ENCODE measurements at regions not wholly inside any gene's neighbourhood (a gene's known extent, or its start where the extent isn't known, plus 50 kb on each side); places are given as distances from the start of the nearest gene placed in this dataset.

DNA sequence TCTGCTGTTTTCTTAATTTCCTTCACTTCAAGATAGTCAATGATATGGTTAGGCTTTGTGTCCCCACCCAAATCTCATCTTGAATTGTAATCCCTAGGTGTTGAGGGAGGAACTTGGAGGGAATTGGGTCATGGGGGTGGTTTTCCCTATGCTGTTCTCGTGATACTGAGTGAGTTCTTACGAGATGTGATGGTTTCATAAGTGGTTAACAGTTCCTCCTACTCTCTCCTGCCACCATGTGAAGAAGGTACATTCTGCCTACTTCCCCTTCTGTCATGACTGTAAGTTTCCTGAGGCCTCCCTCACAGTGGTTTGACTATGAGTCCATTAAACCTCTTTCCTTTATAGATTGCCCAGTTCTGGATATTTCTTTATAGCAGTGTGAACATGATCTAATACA lies 74.0 kb upstream of the SAMSN1 start (continued):
- TF ChIP-seq, protein P1, sequence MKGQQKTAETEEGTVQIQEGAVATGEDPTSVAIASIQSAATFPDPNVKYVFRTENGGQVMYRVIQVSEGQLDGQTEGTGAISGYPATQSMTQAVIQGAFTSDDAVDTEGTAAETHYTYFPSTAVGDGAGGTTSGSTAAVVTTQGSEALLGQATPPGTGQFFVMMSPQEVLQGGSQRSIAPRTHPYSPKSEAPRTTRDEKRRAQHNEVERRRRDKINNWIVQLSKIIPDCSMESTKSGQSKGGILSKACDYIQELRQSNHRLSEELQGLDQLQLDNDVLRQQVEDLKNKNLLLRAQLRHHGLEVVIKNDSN (IDR thresholded peaks at IDR 0.05; ENCODE audit: borderline replicate concordance, extremely low read length, insufficient read depth, low read depth, low read length): no peak
- TF ChIP-seq IKZF2 (IDR thresholded peaks at IDR 0.05): peak; percentile 58 to 67
- no peak for TF ChIP-seq STAT1 (conservative IDR thresholded peaks at IDR 0.05)
- no peak for TF ChIP-seq POU2F2 (IDR thresholded peaks at IDR 0.05; ENCODE audit: borderline replicate concordance, low read depth, low read length)
- TF ChIP-seq SMC3 (IDR thresholded peaks at IDR 0.05; ENCODE audit: borderline replicate concordance, low read length): no peak
- peak in 1 of 2 experiments; percentile 44; a peak in 1 of 4 replicates for TF ChIP-seq ETV6 (conservative IDR thresholded peaks at IDR 0.05 in 1 of 2, IDR thresholded peaks at IDR 0.05 in 1 of 2; ENCODE audit: borderline replicate concordance in 1 of 2, low read depth in 1 of 2)
- no peak for TF ChIP-seq CREB1 (IDR thresholded peaks at IDR 0.05; ENCODE audit: low read depth)
- TF ChIP-seq SUZ12 (IDR thresholded peaks at IDR 0.05; ENCODE audit: unreplicated experiment): no peak
- no peak for TF ChIP-seq CHD4 (IDR thresholded peaks at IDR 0.05)

DNA sequence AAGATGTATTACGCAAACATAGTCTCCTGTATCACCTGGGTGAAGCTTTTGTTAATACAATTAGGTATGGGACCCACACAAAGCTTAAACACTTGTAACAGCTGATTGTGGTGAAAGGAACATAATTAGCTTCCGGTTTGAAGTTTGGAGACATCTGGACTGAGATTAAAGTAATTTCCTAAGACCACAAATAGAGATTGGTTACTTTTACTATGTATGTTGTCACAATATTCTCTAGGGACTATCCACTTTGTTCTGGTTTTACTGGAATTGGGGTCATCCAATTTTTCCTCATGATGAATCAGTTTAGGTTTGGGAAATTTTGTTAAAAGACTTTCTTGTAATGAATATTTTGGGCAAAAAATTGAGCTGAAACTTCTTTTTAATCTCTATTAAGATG lies 71.8 kb upstream of the SAMSN1 start:
- in situ Hi-C loops (cut with MboI) (no loop called here), intact Hi-C loops (cut with micrococcal nuclease; ENCODE audit: unreplicated experiment) (no loop called here)
- Histone ChIP-seq H3K79me2 (ENCODE audit: control insufficient read depth, insufficient read depth, low read length) (no peaks in the 10 kb centered on the region), H3K27me3 (replicated peaks in 1 of 2; ENCODE audit: control insufficient read depth in 2 of 2, insufficient read depth in 2 of 2, low read length in 1 of 2) (no peaks in the 10 kb centered on the region), H3K9me3 (replicated peaks; ENCODE audit: control insufficient read depth, insufficient read depth, low read length) (peaks cover 12% of the 10 kb centered on the region; the same call in 2 of the 3 replicates), H3K4me2 (ENCODE audit: control insufficient read depth, insufficient read depth) (no peak overlapping the region), H3K9ac (ENCODE audit: control insufficient read depth, insufficient read depth, low read length) (no peak overlapping the region), H3K36me3 (ENCODE audit: control insufficient read depth in 2 of 2, insufficient read depth in 2 of 2, low read length in 1 of 2) (no peaks in the 10 kb centered on the region), H3K4me1 (ENCODE audit: control insufficient read depth, insufficient read depth, low read length) (no peaks in the 10 kb centered on the region), H2AFZ (ENCODE audit: control insufficient read depth, low read depth, low read length) (no peak overlapping the region), H3K27ac (ENCODE audit: control insufficient read depth, insufficient read depth) (no peak overlapping the region), H3K4me3 (no peak overlapping the region), H4K20me1 (ENCODE audit: control insufficient read depth, insufficient read depth) (no peaks in the 10 kb centered on the region)
- ChIA-PET SMC1A (ENCODE audit: uncharacterized antibody, unreplicated experiment) (interaction anchor here (0.7 to 3.3 kb wide), 12 partner anchors 11 to 165 kb away, joined by 3 to 12 read pairs (median 4); no protein-coding TSS in a partner anchor), RAD21 (ENCODE audit: unreplicated experiment) (interaction anchor here (0.6 to 1.4 kb wide), 6 partner anchors 13 to 165 kb away, joined by 3 to 4 read pairs (median 3); no protein-coding TSS in a partner anchor), CTCF (interaction anchor here (0.6 to 1.1 kb wide), 5 partner anchors 13 to 118 kb away, joined by 3 to 4 read pairs (median 3); no protein-coding TSS in a partner anchor), POLR2A (interaction anchor here (1.1 to 1.4 kb wide), 3 partner anchors 27 to 57 kb away, joined by 3 to 5 read pairs (median 3); no protein-coding TSS in a partner anchor)
- ATAC-seq (no peak), DNase-seq (ENCODE audit: low read depth, low spot score) (no peak), FAIRE-seq (no peak)
- WGBS (ENCODE audit: insufficient coverage, insufficient replicate concordance, low lambda C conversion rate, missing lambda C conversion rate): 67% methylated on average over 2 of the region's 2 CpGs
- BruUV-seq (replicated peaks): no TSS peak
- no peak for TF ChIP-seq PAX8 (IDR thresholded peaks at IDR 0.05)
- no peak for TF ChIP-seq RCOR1 (conservative IDR thresholded peaks at IDR 0.05; ENCODE audit: low read depth, low read length)
- TF ChIP-seq POLR2AphosphoS5 (IDR thresholded peaks at IDR 0.05; ENCODE audit: low read length): no peak
- TF ChIP-seq, protein P2, sequence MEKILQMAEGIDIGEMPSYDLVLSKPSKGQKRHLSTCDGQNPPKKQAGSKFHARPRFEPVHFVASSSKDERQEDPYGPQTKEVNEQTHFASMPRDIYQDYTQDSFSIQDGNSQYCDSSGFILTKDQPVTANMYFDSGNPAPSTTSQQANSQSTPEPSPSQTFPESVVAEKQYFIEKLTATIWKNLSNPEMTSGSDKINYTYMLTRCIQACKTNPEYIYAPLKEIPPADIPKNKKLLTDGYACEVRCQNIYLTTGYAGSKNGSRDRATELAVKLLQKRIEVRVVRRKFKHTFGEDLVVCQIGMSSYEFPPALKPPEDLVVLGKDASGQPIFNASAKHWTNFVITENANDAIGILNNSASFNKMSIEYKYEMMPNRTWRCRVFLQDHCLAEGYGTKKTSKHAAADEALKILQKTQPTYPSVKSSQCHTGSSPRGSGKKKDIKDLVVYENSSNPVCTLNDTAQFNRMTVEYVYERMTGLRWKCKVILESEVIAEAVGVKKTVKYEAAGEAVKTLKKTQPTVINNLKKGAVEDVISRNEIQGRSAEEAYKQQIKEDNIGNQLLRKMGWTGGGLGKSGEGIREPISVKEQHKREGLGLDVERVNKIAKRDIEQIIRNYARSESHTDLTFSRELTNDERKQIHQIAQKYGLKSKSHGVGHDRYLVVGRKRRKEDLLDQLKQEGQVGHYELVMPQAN (conservative IDR thresholded peaks at IDR 0.05): no peak
- TF ChIP-seq POLR2A (IDR thresholded peaks at IDR 0.05; ENCODE audit: low read depth, low read length): no peak
- TF ChIP-seq CEBPB (IDR thresholded peaks at IDR 0.05; ENCODE audit: borderline replicate concordance in 1 of 2, low read depth in 2 of 2, low read length in 2 of 2): no peak
- TF ChIP-seq ZBTB11 (CRISPR knock-in tag; IDR thresholded peaks at IDR 0.05): no peak
